Parathyroid adenoma (tissue), 2 donors: ENCODE measurements at regions not wholly inside any gene's neighbourhood (a gene's known extent, or its start where the extent isn't known, plus 50 kb on each side); places are given as distances from the start of the nearest gene placed in this dataset.

Source experiments
- H2AFZ ChIP-seq: fragments of 300-600 bp; sonication (generic); one replicate; pipeline ENCODE4 v1.7.0; 2017; ENCODE audit warnings: antibody characterized with exemption, mild to moderate bottlenecking
- H3K27ac ChIP-seq: fragments of 300-600 bp; sonication (generic); one replicate; pipeline ENCODE4 v1.7.0; 2017
- H3K27me3 ChIP-seq: fragments of 300-600 bp; sonication (generic); one replicate; pipeline ENCODE4 v1.7.0; 2017; ENCODE audit warnings: low read length; ENCODE audit not compliant: control insufficient read depth, insufficient read depth
- H3K36me3 ChIP-seq: fragments of 300-600 bp; sonication (generic); one replicate; pipeline ENCODE4 v1.7.0; 2017; ENCODE audit warnings: low read length; ENCODE audit not compliant: control insufficient read depth, insufficient read depth
- H3K4me1 ChIP-seq: fragments of 300-600 bp; sonication (generic); one replicate; pipeline ENCODE4 v1.7.0; 2017; ENCODE audit warnings: control low read depth
- H3K4me2 ChIP-seq: fragments of 300-600 bp; sonication (generic); one replicate; pipeline ENCODE4 v1.7.0; 2017; ENCODE audit warnings: low read length
- H3K4me3 ChIP-seq: fragments of 300-600 bp; sonication (generic); one replicate; pipeline ENCODE4 v1.7.0; 2017; ENCODE audit warnings: low read depth, low read length
- H3K79me2 ChIP-seq: fragments of 300-600 bp; sonication (generic); one replicate; pipeline ENCODE4 v1.7.0; 2017; ENCODE audit warnings: control low read depth
- H3K9ac ChIP-seq: fragments of 300-600 bp; sonication (generic); one replicate; pipeline ENCODE4 v1.7.0; 2017; ENCODE audit warnings: mild to moderate bottlenecking
- H3K9me3 ChIP-seq: fragments of 300-600 bp; sonication (generic); one replicate; pipeline ENCODE4 v1.7.0; 2017; ENCODE audit warnings: low read length; ENCODE audit not compliant: control insufficient read depth
- TF ChIP-seq, protein P1 (sequence below): fragments of 300-600 bp; sonication (generic); IDR thresholded peaks from one replicate; pipeline ENCODE4 v1.7.0; 2017; ENCODE audit warnings: antibody characterized with exemption, mild to moderate bottlenecking
- donor health status: primary hyperparathyroidism.

DNA sequence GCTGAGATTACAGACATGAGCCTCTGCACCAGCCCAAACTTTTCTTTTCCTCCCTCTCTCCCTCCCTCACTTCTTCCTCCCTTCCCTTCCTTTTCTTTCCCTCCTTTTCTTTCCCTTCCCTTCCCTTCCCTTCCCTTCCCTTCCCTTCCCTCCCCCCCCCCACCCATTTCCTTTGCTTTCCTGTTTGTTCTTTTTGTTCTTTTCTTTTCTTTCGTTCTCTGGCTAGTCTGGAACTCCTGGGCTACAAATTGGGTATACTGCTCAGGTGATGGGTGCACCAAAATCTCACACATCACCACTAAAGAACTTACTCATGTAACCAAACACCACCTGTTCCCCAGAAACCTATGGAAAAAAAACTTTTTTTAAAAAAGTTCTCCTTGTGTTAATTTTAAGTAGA lies 174.8 kb upstream of the CHODL start:
- H3K79me2 ChIP-seq: no peaks in the 10 kb centered on the region
- no peak overlapping the region for H3K4me2 ChIP-seq
- no peaks in the 10 kb centered on the region for H3K4me1 ChIP-seq
- no peak overlapping the region for H3K4me3 ChIP-seq
- H3K9me3 ChIP-seq: no peaks in the 10 kb centered on the region
- no peaks in the 10 kb centered on the region for H3K27me3 ChIP-seq
- no peak overlapping the region for H3K9ac ChIP-seq
- H3K36me3 ChIP-seq: no peaks in the 10 kb centered on the region
- TF ChIP-seq, protein P1, sequence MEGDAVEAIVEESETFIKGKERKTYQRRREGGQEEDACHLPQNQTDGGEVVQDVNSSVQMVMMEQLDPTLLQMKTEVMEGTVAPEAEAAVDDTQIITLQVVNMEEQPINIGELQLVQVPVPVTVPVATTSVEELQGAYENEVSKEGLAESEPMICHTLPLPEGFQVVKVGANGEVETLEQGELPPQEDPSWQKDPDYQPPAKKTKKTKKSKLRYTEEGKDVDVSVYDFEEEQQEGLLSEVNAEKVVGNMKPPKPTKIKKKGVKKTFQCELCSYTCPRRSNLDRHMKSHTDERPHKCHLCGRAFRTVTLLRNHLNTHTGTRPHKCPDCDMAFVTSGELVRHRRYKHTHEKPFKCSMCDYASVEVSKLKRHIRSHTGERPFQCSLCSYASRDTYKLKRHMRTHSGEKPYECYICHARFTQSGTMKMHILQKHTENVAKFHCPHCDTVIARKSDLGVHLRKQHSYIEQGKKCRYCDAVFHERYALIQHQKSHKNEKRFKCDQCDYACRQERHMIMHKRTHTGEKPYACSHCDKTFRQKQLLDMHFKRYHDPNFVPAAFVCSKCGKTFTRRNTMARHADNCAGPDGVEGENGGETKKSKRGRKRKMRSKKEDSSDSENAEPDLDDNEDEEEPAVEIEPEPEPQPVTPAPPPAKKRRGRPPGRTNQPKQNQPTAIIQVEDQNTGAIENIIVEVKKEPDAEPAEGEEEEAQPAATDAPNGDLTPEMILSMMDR: no peak
- no peak overlapping the region for H2AFZ ChIP-seq
- H3K27ac ChIP-seq: no peak overlapping the region

DNA sequence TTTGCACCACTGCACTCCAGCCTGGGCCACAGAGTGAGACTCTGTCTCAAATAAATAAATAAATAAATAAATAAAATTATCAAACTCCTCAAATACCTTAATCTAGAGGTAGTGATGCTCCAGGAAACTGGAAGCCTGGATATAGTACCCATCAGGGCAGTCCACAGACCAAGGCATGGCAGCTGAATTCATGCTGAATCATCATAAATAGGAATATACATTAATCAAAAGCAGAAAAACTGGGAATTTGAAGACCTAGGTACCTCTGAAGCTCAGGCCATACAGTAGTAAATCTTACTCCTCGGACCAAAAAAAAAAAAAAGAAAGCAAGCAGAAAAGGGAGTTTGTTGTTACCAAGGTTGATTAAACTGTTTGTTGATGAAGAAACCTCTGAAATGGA lies 184.2 kb upstream of the CHODL start:
- Histone ChIP-seq H3K36me3 (no peaks in the 10 kb centered on the region), H3K4me2 (no peak overlapping the region), H3K79me2 (no peaks in the 10 kb centered on the region), H3K9ac (no peak overlapping the region), H3K27me3 (no peaks in the 10 kb centered on the region), H2AFZ (no peak overlapping the region), H3K4me3 (no peak overlapping the region), H3K27ac (no peak overlapping the region), H3K9me3 (no peaks in the 10 kb centered on the region), H3K4me1 (no peaks in the 10 kb centered on the region)
- TF ChIP-seq, protein P1: no peak

DNA sequence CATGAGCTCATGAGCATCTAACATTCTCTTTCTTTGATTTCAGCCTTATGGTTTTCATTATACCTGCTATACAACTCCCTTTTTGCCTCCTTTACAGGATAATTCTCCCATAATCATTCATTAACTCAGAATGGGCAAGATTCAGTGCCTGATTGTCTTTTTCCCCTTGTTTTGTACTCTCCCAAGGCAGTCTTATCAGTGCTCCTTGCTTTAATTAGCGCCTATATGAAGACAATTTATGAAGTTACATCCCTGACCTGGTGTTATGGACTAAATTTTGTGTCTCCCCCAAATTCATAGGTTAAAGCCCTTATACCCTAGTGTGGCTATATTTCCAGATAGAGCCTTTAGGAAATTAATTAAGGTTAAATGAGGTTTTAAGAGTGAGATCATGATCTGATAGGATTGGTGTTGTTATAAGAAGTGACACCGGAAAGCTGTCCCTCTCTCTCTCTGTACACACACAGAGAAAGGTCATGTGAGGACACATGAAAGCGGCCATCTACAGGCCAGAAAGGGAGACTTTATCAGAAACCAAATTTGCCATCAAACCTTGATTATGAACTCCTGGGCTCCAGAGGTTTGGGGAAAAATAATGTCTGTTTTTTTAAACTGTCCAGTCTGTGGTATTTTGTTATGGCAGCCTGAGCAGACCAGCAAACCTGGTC lies 185.8 kb upstream of the CHODL start:
- H3K4me2 ChIP-seq: no peak overlapping the region
- H3K4me1 ChIP-seq: no peaks in the 10 kb centered on the region
- H2AFZ ChIP-seq: no peak overlapping the region
- no peaks in the 10 kb centered on the region for H3K9me3 ChIP-seq
- no peaks in the 10 kb centered on the region for H3K79me2 ChIP-seq
- H3K27ac ChIP-seq: no peak overlapping the region
- no peak overlapping the region for H3K4me3 ChIP-seq
- H3K9ac ChIP-seq: no peak overlapping the region
- no peaks in the 10 kb centered on the region for H3K36me3 ChIP-seq
- TF ChIP-seq, protein P1: no peak
- H3K27me3 ChIP-seq: no peaks in the 10 kb centered on the region

DNA sequence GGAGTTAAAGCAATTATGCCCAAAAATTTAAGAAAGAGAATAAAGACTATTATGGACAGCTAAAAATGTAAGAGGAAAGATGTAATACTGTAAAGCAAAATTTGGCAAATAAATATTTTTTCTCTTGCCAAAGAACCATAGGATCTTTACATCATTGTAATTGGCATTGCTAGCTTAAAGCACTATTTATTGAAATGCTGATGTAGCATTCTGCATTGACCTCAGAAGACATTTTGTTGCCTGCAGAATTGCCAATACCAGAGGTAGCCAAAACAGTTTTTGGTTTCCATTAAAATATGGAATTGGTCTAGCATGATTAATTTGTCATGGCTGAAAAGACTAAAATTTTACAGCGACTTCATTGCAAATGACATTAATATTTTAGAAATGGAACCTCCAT lies 191.5 kb upstream of the CHODL start:
- Histone ChIP-seq H3K4me3 (no peak overlapping the region), H2AFZ (no peak overlapping the region), H3K9me3 (no peaks in the 10 kb centered on the region), H3K79me2 (no peaks in the 10 kb centered on the region), H3K9ac (no peak overlapping the region), H3K4me1 (no peaks in the 10 kb centered on the region), H3K27me3 (no peaks in the 10 kb centered on the region), H3K4me2 (no peak overlapping the region), H3K36me3 (no peaks in the 10 kb centered on the region), H3K27ac (no peak overlapping the region)
- TF ChIP-seq, protein P1: no peak

DNA sequence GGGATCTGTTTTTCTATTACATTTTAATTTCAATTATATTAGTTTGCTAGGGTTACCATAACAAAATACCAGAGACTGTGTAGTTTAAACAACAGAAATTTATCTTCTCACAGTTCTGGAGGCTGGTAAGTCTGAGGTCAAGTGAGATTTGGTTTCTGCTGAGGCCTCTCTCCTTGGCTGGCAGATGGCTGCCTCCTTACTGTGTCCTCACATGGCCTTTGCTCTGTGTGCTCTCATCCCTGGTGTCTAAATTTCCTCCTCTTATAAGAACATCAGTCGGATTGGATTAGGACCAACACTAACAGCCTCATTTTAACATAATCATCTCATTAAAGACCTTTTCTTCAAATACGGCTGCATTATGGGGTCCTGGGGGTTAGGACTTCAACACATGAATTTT lies 195.2 kb upstream of the CHODL start:
- Histone ChIP-seq H3K4me1 (no peaks in the 10 kb centered on the region), H3K36me3 (no peaks in the 10 kb centered on the region), H2AFZ (no peak overlapping the region), H3K27me3 (no peaks in the 10 kb centered on the region), H3K4me3 (no peak overlapping the region), H3K9me3 (no peaks in the 10 kb centered on the region), H3K27ac (no peak overlapping the region), H3K4me2 (no peak overlapping the region), H3K9ac (no peak overlapping the region), H3K79me2 (no peaks in the 10 kb centered on the region)
- TF ChIP-seq, protein P1: no peak
